NCI-H526 treated with DMSO at 0.1 percent for 48 hours (cell line): ENCODE measurements at regions not wholly inside any gene's neighbourhood (a gene's known extent, or its start where the extent isn't known, plus 50 kb on each side); places are given as distances from the start of the nearest gene placed in this dataset.
A peak's percentile ranks its signal among the peaks of the same experiment; 100 is the strongest.

Source experiments
- DNase-seq: peaks from one replicate; lab custom pipeline; 2025; lab: John Stamatoyannopoulos, UW

DNA sequence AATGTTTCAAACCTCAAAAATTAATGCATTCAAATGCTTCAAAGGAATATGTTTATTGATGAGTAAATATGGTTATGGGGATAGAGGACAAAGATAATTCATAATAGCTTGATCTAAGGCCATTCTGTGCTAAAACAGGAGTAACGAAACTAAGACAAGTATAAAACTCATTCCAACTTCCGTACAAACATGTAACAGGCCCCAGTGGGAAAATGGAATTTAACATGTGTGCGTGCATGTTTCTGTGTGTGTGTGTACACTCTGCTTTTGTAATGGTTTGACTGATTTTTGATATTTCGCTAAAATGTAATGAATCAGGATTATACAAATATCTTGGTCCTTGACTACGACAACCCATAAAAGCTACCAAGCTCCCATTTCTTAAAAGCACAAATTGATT is 91.0 kb downstream of the KLF12 start:
- no peak for DNase-seq

DNA sequence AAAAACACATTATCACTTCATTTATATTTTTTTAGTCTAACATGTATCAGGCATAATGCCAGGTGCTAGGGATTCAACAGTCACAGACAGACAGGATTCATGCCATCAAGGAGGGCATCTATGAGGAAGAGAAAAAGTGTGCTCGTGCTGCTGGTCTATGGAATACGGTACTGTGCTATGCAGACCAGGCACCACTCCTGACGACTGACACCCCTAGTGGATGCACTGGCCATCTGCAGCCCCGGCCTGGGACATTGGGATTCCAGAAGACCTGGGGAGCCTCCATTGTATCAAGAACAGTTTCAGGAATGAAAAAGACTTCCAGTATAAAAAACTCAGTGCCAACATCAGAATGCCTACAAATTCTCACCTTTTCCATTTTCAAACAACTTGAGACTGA is 94.0 kb downstream of the KLF12 start:
- DNase-seq = peak; percentile 71

DNA sequence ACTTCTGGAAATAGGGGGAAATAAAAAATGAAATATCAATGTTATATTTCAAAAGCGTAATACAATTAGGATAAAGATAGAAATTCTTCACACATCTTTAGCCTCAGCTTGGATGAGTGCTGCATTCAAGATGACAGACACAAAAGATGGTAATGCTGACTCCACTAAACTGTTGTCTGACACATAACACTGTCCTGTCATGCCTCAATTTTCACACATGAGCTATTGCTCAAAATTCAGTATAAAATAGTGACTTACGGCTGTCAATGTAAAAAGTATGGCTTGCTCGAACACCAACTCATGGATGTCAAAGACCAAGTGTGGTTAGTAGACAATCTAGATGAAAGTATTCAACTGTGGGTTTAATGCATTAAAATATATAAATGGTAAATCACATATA is 94.5 kb downstream of the KLF12 start:
- no peak for DNase-seq

DNA sequence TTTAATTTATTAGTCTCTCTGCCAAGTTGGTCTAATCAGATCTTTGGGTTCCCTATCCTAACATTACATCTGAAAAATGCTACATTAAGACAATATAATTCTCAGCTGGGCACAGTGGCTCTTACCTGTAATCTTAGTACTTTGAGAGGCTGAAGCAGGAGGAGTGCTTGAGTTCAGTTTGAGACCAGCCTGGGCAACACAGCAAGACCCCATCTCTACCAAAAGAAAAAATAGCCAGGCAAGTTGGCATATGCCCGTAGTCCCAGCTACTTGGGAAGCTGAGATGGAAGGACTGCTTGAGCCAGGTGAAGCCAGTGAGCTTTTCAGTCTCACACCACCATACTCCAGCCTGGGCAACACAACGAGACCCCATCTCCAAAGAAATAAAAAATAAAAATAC is 95.0 kb downstream of the KLF12 start:
- no peak for DNase-seq

DNA sequence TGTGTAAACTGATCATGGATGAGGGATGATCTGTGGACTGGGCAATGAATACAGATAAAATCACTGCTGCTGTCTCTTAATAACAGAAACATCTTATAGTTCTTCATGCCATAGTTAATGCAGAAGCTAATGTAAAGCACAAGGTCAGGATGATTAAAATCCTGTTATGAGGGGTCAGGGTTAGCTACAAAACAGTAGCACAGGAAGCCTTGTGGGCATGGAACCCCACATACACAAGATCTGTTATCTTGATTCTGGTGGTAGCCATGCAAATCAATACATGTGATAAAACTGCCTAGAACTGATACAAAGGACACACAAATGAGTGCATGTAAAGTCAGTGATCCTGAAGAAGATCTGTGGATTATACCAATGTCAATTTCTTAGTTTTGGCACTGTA is 96.4 kb downstream of the KLF12 start:
- no peak for DNase-seq

DNA sequence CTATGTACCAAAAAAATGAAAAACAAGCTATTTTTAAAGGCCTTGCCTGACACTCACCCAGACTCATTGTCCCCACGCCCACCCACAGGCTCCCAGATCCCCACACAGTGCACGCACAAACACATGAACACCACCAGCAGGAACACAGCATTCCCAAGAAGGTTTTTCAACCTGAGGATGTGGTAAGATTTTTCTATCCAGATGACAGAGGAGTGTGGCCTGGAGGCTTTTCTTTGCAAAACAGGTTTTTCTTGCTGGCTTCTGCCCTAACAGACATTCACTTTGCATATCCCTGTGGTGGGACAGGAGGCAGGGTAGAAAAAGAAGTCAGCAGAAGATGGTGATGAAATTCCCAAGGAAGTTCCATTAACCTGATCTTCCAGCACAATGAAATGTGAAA is 97.8 kb downstream of the KLF12 start:
- peak; percentile 79 for DNase-seq

DNA sequence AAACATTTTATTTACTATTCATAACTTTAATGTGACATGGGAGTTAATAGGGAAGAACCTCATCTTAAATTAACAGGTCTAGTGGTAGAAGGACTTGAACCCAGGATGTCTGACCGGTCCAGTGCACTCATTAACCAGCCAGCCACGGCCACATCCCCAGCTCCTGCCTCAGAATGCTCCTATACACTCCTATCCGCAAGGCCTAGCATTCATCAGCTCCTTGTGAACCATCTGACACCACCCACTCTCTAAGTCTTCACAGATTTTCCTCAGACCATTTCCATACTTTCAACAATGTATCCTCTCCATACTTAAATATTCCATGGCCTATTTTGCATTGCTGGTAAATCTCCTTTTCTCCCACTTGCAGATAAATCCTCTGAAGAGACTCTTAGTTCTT is 98.3 kb downstream of the KLF12 start:
- no peak for DNase-seq

DNA sequence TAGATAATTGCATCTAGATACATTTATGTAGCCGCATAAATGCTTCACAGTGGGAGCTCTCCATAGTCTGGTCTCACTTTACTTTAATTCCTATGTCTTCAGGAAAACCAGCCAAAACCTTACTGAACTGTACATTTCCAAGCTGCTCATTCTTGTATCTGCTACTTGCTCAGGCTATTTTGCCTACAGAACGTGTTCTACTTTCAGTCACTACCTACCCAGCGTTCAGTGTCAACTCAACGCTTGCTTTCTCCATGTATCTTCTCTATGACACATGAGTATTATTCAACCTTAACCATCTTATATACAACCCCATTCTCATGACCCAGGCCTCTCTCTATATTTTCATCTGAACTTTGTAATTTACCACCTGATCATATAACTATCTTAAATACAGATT is 101.9 kb downstream of the KLF12 start:
- DNase-seq = no peak

DNA sequence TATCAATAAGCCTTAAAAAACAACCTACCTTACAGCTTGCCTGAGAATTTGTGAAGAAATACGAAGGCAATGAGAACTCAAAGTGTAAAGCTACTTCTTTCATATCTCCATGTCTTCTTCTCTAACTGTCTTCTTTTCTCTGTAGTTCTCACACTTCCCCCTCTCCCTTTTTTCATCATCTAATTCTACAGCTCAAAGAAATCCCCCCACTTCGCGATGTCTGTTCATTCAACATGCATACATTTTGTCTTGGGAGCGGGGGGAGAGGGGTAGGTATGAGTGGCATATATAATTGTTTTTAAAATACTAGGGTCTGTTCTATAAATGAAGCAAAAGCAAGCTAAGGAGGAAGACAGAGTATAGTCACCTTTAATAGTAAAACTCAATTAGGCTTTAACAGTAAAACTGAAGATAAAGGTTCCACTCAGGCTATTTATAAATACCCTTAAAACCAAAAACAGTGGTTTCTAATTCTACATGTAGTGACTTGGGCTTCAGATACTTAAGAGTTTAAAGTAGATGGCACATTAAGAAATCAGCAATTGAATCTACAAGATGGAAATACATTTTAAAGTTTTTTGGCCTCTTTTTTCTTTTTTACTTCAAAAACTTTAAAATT is 106.9 kb downstream of the KLF12 start:
- DNase-seq = no peak

DNA sequence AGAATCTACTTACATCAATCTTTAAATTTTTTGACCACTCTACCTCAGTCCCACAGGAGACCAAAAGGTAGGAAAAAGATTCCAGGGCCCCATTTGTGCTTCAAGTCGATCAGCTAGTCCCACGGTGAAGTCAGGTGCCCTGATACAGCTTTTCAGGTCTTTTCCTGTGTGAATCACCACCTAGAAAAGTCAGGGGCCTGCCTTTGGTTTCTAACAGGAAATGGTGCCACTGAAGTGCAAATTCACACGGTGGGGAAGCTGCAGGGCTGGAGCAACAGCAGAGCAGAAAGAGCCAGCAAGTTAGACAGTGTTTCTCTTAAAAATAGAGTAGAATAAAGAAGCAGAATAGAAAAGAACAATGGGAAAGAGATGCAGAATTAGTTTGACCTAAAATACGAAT is 107.5 kb downstream of the KLF12 start:
- DNase-seq = no peak

DNA sequence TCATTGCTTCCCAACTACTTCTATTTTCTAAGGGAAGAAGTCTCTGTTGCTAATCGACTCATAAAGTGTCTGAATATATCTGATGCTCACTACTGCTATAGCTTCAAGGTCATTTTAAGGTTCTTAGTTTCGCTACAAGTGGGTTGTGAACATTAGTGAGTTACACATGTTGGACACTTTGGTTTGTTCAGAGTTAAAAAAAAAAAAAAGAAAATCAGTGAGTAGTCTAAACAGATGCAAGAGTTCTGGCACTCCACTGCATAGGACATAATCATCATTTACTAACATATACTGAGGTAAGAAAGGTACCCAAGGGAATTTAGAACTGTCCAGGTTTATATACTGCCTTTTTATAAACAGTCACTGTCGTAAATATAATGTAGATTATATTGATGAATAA is 108.8 kb downstream of the KLF12 start:
- DNase-seq = no peak

DNA sequence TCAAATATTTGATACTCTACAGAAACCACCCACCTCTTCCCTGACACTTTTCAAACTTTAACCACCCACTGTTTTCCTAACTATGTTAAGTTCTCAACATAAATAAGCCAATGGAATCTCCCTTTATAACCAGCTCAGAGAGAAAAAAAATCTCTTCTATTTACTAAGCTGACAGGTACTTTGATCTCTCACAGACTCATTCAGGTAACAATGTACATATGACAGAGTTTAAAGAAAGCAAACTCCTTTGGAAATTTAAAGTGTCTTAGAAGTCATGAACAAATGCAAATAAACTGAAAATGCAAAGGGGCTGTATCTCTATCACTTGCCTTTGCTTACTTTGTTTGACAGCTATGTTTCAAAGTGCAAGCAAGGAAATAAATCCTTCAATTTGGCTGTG is 109.3 kb downstream of the KLF12 start:
- DNase-seq = no peak

DNA sequence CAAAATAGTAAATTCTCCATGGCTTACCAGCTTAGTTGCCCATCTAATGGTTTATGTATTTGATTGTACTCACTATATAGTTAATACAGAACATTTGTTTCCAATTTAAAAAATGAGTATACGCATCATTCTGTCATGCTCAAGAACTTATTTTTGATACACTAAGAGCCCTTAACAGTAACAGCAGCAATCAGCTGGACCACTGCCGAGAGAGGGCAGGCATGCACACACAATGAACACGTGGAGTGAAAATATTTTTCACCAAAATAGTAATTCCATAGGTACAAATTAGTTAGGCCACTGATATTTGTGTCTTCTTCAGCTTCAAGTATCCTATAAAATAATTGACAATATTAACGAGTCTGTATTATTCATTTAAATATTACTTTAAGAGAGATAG is 109.9 kb downstream of the KLF12 start:
- DNase-seq = no peak

DNA sequence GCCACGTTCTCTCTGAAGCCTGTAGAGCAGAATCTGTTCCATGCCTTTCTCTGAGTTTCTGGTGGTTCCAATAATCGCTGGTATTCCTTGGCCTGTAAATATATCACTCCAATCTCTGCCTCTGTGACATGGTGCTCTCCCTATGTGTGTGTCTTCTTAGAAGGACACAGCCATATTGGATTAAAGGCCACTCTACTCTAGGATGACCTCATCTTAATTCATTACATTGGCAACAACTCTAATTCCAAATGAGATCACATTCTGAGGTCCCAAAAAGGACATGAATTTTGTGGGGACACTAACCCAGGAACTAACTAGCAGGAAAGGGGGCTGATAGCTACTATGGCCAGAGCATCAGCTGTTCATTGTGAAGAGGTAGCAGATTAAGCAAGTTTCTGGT is 110.7 kb downstream of the KLF12 start:
- no peak for DNase-seq

DNA sequence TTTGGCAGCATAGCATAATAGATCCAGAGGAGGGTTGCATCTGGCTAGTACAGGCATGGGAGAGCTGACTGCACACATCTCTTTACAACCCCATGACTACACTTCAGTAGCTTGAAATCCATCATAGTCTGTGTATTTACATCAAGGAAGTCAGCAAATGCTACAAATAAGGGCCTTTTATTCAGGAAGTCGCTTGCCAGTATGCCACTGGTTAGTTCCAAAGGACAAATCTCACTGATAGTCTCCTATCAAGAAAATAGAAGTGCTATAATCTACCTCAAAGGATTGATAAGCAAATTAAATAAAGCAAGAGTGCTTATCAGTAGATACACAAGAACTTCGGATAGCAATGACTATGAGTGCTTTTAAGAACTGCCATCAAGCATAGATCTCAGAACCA is 112.7 kb downstream of the KLF12 start:
- DNase-seq = no peak

DNA sequence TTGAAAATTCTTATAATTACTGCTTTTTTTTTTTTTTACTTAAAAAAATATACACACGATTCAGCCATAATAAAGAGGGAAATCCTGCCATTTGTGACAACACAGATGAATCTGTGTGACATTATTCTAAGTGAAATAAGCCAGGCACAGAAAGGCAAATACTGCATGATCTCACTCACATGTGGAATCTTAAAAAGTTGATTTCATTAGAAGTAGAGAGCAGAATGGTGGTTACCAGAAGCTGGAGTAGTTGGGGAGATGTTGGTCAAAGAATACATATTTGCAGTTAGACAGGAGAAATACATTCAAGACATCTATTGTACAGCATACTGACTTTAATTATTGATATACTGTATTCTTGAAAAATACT is 116.2 kb downstream of the KLF12 start:
- DNase-seq = no peak

DNA sequence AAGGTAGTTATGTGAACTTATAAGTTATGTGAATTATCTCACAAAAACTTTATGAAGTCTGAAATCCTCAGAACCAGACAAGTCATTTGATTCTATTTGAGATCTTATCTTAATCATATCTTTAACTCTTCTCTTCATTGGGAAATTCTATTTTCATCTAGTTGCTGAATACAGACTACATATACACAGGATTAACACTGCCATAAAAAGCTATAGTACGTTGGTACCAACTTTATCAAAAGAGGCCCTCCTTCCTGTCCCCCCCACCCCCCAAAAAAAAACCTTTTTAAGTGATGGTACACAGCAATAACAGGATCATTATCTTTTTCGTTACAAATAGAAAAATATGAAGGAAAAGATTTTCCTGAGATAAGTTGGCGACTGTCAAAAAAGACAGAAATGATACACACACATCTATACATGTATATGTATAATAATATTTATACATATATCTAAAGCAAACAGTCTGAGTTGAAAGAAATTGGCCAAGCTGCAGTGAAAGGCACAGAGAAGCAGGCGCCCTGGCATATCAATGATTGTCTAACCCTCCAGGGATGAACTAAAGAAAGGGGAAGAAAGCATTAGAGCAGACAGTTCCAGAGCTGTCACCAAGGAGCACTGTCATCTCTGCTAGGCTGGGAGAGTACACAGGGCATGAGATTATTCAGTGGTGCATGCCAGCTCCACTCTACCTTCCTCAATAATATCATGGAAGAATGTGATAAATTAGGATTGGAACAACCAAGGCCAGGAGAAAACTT is 116.7 kb downstream of the KLF12 start:
- no peak for DNase-seq

DNA sequence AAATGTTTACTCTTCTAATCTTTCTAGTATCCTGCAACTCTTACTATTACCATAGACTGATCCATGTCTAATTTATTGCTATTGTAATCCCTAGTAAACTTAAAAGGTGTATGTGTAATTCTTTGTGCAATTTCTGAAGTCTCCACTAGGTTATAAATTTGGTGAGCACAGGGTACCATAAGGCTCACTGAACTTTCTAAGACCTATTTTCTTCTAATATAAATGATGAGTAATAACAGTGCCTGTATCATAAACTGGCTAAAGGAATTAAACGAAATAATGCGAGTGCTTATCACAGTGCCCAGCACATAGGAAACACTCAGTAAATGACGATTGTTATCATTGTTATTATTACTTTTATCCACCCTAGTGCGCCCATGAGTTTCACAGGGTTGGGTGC is 119.1 kb downstream of the KLF12 start:
- DNase-seq = no peak

DNA sequence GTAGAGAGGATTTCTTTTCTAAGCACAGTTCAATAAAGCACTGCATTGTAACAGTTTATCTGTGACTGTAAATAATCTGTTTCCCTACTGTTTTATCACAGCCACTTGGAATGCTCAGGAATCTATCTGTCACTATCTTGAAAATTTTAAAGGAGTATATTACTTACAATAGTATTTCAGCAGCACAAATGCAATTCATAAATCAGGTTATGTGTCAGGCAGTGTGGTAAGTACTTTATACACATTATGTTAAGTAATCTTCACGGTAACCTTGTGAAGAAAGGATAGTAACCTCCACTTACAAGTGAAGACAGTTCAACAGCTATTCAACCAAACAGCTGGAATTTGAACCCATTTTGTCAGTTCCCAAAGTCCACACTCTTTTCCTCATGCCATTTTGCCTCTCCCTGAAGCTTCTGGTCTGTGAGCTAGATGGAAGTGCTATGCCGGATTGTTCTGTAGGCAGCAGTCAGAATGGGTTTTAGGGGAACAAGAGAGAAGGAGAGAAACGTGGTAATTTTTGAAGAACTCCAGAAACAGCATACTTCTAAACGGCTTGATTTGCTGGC is 125.0 kb downstream of the KLF12 start:
- no peak for DNase-seq

DNA sequence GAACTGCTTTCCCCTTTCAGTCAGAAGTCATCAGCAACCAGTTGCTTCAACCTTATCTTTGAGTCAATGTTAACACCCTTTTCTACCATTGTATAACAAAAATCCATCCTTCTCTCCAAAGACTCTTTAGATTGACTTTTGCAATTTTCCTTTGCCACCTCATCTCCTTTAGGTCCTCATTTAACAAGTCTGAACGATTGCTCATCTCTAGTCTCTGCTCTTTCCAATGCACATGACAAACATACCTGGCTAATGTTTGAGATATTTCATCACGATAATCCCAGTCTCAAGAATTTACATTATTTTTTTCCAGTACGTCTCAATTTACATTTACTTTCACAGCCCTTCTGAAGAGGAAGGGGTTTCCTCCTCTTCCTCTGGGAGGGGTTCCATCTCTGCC is 127.5 kb downstream of the KLF12 start:
- no peak for DNase-seq

DNA sequence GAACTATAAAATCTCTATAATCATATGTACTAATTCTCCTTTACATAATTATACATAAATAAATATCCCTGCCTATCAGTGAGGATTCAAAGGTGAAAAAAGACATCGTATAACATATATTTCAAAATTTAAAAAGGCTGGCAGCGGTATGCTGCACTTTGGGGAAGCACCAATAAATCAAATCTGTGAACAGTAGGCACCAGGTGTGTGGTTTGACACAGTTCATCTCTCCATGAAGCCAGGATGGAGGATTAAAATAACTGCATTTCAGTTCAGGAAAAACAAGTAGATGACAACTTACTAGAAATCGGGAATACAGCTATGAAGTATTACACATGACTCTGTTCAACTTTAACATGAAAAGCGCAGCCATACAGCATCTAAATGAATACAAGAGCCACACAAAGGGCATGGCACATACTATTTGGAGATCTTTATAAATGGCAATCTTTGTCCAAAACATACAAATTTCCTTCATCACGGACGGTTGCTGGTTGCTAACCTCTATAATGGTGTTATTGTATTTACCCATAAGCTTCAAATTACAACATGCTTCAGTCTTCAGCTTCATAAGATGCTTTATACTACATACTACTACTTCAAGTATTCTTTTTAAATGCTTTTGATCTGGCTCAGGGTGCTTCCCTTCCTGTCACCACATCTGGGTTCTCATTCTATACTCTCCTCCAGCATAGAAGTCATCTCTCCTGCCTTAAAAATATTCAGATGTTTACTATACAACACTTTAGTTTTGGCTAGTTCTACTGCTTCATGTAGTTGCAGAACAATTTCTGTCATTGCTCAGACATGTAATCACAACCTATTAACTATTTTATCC is 128.7 kb downstream of the KLF12 start:
- DNase-seq = no peak

DNA sequence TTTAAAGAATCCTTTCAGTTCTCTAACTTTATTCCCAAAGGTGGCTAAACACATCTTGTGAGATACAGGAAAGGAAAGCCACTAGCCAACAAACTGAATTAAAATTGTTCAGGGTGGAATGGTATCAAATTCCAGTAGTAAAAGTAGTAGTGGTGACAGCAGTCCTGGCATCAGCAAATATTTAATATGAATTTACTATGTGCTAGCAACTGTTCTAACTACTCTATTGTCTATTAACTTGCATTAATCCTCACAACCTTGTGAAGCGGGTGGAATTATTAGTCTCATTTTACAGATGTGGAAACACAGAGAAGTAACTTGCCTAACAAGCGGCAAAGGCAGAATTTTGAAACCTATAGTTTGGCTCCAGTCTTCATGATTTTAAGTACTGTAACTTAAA is 130.1 kb downstream of the KLF12 start:
- peak; percentile 51 for DNase-seq

DNA sequence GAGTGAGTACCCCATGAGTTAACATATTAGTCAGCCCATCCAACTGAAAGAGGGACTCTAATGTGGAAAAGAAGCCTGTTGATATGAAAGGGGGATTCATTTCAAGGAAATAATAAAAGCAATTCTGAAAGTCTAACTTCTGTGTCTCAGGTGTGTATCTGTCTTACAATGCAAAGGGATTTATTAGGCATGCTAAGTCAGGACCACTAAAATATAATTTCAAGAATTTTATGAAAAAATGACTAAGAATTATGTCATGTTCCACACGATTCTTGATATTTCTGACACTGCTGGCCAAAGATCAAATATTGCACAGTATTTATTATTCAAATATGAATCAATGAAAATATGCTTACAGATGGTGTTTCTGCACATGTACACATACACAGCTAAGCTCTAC is 130.8 kb downstream of the KLF12 start:
- DNase-seq = no peak
